GM18909 (cell line): ENCODE measurements at regions not wholly inside any gene's neighbourhood (a gene's known extent, or its start where the extent isn't known, plus 50 kb on each side); places are given as distances from the start of the nearest gene placed in this dataset.

Experiments
- ATAC-seq: cut with Tn5 transposase; IDR thresholded peaks from one replicate; pipeline ENCODE4 v1.9.1; 2021; ENCODE audit warnings: mild to moderate bottlenecking; ENCODE audit not compliant: unreplicated experiment, poor library complexity

- no peak for ATAC-seq
These were observed 121.4 kb upstream of the NRSN1 start for GRCh38 chr6:24004659-24005058.

DNA sequence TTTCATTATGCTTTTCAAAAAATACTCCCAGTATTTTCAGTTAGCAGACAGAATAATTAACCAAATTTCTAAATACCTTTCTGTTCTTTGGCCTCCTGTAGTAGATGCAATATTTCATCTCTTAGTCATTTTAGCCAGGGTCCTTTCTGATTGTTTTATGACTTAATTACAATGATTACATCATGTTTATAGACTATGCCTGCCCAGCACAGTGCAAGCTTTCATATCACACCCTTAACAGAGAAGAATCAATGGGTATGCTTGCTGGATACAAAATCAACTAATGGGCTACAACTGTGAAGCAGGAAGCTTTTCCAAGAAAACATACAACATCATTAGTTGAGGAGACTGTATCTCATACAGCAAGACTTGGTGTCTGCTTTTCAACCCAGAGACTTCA is 119.8 kb upstream of the NRSN1 start:
- ATAC-seq = no peak

DNA sequence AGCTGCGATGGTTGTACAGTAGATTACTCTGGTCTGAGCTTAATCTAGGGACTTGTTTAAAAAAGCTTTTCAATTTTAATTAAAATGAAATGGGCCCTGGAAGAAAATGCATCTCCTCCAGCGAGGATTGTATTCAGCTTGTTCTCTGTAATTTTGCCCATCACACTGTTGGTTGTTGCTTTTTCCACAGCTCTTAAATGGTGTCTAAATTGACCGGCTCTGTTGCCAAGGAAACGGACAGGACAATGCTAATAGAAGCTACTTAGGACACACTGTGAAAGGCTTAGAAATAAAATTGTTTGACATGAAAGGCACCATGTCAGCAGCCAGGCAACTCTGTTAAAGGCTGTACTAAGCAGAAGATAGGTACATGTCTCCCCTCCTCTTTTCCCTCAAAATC is 116.7 kb upstream of the NRSN1 start:
- ATAC-seq = no peak

DNA sequence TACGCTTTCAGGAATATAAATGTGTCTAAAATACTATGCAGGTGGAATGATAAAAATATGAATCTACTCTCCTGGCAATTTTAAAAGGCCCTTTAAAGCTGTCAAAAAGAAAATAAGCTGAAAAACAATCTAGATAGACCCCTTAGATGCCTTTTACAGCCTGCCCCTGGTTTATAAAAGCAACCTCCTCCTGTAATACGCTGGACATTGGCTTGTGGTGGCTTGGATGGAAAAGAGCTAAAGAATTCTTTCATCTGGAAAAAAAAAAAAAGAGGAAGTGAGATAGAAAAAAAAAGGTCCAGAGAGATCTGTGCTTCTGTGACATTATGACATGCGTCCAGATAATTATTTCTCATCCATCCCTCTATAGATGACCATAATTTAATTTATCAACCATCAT is 115.9 kb upstream of the NRSN1 start:
- ATAC-seq = no peak

DNA sequence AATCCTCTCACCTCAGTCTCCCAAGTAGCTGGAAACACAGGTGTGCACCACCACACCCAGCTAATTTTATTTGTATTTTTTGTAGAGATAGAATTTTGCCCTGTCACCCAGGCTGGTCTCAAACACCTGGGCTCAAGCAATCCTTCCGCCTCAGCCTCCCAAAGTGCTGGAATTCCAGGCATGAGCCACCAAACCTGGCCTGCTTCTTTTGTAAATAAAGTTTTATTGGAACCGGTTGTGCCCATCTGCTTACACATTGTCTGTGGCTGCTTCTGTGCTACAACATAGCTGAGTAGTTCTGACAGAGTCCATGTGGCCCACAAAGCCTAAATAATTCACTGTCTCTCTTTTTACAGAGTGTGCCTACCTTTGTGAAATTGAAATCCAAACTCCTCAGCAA is 109.7 kb upstream of the NRSN1 start:
- ATAC-seq = no peak

- no peak for ATAC-seq
These were observed 109.2 kb upstream of the NRSN1 start for GRCh38 chr6:24016857-24017256.

GRCh38 chr6:24019393-24019792 is 106.6 kb upstream of the NRSN1 start:
- ATAC-seq = no peak

GRCh38 chr6:24019830-24020229 is 106.2 kb upstream of the NRSN1 start:
- ATAC-seq = no peak

DNA sequence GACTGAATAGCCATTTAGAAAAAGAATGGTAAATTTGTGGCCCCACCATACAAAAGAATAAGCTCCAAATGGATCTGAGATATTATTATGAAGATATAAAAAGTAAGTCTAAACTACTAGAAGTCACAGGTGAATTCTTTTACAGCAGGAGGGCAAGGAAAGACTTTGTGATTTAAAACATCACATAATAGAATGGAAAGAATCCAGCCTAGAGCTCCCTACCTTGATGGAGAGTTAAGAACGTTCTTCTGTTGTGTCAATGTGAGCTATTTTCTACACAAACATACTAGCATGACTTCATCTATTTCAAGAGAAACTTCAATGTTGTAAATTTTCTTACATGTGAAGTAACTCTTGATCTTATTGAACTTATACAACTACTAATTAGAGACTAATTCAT is 100.0 kb upstream of the NRSN1 start:
- ATAC-seq = no peak

DNA sequence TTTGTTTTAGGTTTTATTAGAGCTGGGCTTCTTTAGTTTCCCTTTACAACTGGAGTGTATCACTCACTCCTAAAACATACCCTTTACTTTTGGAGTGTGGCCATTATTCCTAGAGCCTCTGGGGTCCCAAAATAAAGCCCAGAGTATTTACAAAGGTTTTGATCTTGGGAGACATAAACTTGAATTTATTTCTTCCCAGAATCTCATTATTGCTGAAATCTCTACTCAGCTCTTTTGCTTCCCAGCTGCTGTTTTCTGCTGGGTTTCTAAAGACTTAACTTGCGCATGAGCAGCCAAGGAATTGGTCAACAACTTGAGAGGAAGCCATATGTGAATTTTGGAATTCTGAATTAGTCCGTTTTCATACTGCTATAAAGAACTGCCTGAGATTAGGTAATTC is 94.5 kb upstream of the NRSN1 start:
- ATAC-seq = no peak

DNA sequence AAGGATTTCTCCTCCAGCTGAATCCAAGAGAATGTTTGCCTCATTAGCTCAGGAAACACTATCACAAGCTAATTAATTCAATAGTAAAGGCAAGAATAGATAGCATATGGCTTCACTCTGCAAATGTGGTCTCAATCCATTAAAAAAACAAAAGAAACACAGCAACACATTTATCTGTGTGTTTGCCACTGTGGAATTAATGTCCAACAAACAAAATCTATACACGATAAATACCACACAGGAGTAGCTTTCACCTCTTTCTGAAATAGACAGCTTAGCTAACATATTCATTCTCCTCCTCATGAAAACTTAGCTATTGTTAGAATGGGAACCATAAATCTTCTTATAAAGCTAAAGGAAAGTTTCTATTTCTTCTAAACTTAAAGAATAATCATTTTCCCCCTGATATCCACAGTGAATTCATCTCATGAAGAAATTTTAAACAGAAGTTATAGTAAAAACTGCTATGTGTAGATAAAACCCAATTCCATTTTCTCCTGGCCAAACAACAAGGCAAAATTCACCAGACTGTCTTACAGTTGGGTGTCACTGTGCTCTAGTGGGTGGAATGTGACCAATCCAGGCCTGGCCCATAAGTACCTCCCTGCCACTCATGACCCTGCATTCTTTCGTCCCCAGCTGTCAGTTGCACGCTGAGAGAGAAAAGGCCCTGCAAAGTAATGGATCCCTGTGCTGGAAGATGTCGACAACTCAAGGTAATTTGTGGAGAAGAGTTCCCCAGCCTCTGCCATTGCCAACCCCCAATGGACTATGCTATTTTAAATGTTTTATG is 92.9 kb upstream of the NRSN1 start:
- no peak for ATAC-seq

GRCh38 chr6:24043848-24044247 is 82.2 kb upstream of the NRSN1 start:
- ATAC-seq = no peak

- no peak for ATAC-seq
These were observed 73.9 kb upstream of the NRSN1 start for GRCh38 chr6:24051942-24052589.

GRCh38 chr6:24052590-24052961 is 73.4 kb upstream of the NRSN1 start:
- no peak for ATAC-seq

DNA sequence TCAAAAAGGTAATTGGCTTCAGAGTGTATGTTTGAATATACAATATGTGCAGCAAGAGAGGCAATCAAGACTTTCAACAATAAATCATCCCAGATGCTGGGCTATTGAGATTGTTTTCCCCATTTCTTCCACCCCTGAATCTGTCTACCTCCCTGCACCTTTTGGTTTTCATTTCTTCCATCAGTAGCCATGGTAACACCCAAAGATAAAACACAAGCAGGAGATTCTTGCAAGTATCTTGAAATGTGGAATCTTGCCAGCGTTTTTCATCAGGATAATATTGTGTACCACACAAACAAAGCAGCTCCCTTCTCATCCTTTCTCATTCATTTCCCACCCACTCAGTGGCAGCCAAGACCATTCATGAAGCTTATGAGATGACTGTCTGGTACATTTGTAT is 73.0 kb upstream of the NRSN1 start:
- ATAC-seq = no peak

DNA sequence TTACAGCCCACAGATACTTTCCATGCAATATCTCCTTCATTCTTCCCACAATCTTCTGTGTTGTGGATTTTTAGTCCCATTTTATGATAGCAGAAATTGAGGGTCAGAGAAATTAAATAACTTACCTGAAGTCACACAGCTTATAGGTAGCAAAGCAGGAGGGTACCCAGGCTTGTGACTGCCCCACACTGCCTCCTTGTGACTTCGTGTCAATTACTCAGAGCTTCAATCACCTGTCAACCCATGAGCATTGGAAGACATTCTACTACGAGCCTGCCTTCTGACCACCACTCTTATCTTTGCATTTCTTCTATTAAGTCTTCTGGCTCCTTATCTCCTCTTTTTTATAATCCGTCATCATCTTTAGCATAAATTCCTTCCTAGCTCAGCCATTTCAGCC is 71.6 kb upstream of the NRSN1 start:
- ATAC-seq = no peak

DNA sequence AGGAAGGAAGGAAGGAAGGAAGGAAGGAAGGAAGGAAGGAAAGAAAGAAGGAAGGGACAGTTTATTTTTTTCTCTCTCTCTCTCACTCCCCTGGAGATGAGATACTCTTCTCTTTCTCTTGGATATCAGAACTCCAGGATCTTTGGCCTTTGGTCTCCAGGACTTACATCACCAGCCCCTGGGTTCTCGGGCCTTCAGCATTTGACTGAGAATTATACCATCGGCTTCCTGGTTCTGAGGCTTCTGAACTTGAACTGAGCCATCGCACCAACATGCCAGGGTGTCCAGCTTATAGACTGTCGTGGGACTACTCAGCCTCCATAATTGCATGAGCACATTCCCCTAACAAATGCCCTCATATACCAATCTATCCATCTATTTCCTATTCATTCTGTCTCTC is 69.4 kb upstream of the NRSN1 start:
- no peak for ATAC-seq

- ATAC-seq = no peak
These were observed 69.0 kb upstream of the NRSN1 start for GRCh38 chr6:24057030-24057429.

DNA sequence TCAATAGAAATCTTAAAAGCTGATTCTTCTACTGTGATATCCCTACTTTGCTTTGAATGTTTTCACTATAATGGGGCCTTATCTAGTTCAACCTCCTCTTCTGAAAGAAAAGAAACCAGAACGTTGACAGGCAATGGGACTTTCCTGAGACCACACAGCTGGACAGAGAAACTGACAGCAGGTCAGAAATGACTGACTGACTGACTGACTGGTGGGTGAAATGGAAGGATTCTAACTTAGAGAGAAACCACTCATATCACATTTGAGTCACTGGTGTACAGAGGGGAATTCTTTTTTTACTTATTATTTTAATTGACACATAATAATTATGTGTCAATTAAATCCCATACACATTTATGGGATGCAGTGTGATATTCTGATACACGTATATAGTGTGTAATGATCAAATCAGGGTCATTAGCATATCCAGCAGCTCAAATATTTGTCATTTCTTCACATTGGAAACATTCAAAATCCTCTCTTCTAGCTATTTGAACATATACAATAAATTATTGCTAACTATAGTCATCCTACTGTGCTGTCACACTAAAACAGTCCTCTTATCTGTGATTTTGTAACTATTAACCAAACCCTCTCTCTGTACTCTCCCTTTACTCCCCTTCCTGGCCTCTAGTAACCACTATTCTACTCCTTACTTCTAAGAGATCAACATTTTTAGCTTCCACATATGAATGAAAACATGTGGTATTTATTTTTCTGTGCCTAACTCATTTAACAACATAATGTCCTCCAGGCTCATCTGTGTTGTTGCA is 64.8 kb upstream of the NRSN1 start:
- ATAC-seq = peak; percentile 97

DNA sequence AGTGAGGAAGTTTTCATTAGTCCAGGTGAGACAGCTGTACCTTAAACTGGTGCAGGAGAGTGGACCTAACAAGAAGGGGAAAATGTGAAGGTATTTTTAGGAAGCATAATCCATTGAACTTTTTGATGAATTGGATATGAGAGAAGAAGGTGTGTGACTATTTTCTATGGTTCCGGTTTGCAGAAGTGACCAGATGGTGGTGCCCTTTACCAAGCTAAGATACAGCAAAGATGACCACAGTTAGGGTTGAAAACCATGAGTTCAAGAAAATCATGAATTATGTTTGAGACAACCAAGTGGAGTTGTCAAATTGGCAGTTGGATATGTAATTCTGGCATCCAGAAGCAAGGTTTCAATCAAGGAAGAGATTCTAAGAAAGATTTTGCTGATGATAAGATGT is 61.9 kb upstream of the NRSN1 start:
- ATAC-seq = no peak

- no peak for ATAC-seq
These were observed 61.2 kb upstream of the NRSN1 start for GRCh38 chr6:24064832-24065231.
